HG03039 (cell line): ENCODE measurements at regions not wholly inside any gene's neighbourhood (a gene's known extent, or its start where the extent isn't known, plus 50 kb on each side); places are given as distances from the start of the nearest gene placed in this dataset.

ENCODE experiments used
- ATAC-seq: cut with Tn5 transposase; IDR thresholded peaks from one replicate; pipeline ENCODE4 v1.9.1; 2021; ENCODE audit warnings: mild to moderate bottlenecking, moderate library complexity; ENCODE audit not compliant: unreplicated experiment

DNA sequence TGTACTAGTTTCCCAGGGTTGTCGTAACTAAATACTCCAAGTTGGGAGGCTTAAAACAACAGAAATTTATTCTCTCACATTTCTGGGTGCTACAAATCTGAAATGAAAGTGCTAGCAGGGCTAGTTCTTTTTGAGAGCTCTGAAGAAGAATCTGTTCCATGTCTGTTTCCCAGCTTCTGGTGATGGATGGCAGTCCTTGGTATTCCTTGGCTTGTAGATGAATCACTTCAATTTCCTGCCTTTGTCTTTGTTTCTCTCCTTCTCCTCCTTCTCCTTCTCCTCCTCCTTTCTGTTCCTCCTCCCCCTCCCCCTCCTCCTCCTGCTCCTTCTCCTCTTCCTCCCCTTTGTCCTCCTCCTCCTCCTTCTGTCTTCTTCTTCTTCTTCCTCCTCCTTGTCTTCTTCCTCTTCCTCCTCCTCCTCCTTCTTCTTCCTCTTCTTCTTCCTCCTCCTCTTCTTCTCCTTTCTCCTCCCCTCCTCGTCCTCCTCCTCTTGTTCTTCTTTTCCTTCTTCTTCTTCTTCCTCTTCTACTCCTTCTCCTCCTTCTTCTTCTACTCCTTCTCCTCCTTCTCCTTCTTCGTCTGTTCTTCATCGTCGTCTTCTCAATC lies 104.7 kb upstream of the ANKRD55 start:
- ATAC-seq = no peak

DNA sequence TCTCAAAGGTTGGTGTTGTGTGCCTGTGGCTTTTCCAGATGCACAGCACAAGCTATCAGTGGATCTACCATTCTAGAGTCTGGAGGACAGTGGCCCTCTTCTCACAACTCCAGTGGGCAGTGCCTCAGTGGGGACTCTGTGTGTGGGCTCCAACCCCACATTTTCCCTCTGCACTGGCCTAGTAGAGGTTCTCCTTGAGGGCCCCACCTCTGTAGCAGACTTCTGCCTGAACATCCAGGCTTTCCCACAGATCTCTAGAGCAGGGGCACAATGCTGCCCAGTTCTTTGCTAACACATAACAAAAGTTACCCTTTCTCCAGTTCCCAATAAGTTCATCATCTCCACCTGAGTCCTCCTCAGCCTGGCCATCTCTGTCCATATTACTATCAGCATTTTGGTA lies 102.1 kb upstream of the ANKRD55 start:
- no peak for ATAC-seq

GRCh38 chr5:56330806-56331205 lies 97.7 kb upstream of the ANKRD55 start:
- no peak for ATAC-seq

DNA sequence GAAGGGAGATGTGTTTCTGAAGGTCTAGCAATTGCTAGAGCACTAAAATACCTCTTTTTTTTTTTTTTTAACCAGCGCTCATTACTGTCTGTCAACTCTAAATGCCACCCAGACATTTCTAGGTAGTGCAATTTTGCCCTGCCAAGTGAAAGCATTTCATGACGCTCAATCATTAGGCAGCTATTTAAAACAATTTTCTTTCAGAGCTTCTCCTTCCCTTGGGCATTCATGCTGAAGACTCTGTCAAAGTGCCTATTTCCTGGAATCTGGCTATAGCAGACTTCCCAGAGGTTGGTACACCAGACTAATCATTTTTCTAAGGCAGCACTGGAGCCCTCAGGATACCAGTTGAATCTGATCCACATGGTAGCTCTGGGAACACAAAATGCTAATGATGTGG lies 97.0 kb upstream of the ANKRD55 start:
- no peak for ATAC-seq

DNA sequence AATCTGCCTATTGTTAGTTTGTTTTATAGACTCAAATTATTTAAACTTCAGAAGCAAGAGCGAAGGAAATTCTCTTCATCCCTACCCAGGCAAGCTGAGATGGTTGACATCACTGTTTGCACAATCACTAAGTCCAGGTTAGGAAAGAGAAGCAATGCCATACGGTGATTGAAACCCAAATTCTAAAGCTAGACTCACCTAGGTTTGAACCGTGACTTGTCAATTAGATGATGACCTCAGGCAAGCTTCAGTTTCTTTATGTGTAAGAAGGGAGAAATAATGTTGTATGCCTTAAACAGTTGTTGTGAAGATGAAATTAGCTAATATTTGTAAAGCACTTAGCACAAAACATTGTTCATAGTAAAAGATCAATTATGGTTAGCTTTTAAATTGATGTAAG lies 96.5 kb upstream of the ANKRD55 start:
- peak; percentile 46 for ATAC-seq

DNA sequence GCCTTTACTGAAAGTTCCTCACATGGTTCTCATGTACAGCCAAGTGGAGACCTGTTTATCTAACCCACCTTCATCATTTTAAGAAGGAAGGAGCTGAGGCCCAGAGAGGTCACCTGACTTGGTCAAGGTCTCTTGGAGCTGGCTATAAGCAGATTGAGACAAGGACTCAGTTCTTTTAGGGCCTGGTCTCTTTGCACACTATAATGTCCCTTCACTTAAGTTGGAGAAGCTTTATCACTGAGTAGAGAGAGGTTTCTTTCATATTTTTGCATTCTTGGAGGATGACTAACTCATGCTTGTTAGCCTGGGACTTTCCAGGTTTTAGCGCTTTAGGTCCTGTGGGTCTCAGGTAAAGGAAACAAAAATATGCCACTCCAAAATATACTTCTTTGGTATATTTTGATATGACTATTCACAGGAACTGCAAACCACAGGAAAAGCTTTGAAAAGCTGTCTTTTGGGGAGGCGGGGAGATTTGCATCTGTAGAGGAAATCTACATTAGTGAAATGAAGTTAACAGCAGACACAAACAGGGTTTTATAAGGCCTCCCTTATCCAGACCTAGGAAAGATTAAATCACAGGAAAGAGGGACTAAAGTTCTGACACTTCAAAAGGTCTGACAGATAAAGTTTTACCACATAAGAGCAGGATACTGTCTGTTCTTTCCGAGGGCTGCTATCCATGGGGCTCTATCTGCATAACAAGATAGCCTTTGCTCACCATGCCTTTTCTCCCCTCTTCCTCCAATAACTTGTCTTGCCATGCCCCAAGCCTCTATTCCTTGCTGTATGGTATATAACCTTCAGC lies 95.8 kb upstream of the ANKRD55 start:
- ATAC-seq = peak; percentile 46

GRCh38 chr5:56327809-56328208 lies 94.7 kb upstream of the ANKRD55 start:
- peak; percentile 47 for ATAC-seq

DNA sequence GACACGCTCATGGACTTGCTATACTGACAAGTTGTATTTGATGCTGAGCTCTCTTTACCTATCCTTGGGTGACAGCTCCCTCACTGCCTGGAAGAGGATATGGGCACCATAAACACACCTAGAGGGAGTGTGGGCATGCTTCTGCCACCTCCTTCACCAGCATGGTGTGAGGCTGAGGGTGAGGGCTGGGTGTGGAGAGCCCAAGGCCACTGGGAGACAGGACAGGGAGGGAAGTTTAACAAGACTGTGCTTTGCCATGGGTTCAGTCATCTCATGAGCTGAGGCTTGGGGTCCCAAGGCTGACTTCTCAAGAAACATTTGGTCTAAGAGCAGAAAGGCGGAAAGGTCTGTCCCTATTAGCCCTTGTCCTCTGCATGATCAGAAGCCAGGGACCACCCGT lies 93.6 kb upstream of the ANKRD55 start:
- no peak for ATAC-seq

DNA sequence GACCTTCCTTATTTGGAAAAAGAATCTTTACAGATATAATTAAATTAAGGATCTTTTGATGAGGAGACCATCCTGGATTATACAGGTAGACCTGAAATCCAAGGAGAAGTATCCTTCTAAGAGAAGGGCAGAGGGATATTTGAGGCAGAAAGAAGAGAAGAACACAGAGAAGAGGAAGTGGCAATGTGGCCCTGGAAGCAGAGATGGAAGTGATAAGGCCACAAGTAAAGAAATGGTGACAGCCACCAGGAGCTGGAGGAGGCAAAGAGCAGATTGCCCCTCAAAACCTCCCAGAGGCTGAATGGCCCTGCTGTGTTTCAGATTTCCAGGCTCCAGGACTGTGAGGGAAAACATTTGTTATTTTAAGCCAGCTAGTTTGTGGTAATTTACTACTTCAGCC lies 93.0 kb upstream of the ANKRD55 start:
- ATAC-seq = no peak

GRCh38 chr5:56325039-56325438 lies 91.9 kb upstream of the ANKRD55 start:
- no peak for ATAC-seq

GRCh38 chr5:56323505-56323904 lies 90.4 kb upstream of the ANKRD55 start:
- ATAC-seq = no peak

- ATAC-seq = no peak
Observed at GRCh38 chr5:56322592-56322991, 89.5 kb upstream of the ANKRD55 start.

DNA sequence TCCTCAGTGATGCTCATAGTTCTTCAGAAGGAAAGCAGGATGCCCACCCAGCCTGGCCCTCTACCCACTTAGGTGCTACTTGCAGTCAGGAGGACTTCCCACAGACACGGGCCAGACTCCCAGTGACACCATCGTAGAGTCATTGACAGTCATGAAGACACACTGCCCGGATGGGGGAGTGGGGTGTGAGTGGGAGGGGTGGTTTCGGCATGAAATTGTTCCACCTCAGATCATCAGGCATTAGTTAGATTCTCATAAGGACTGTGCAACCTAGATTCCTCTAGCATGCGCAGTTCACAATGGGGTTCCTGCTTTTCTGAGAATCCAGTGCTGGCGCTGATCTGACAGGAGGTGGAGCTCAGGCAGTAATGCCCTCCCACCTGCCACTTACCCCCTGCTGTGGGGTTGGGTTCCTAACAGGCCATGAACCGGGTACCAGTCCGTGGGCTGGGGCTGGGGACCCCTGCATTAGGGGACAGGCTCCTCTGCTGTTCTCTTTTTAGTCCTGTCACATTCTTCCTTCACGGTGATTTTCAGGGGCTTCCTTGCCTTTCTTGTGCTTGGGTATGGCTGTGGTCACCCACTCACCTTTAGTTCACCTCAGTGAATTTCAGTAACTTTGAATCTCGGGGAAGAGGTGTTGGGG lies 88.2 kb upstream of the ANKRD55 start:
- ATAC-seq = no peak

DNA sequence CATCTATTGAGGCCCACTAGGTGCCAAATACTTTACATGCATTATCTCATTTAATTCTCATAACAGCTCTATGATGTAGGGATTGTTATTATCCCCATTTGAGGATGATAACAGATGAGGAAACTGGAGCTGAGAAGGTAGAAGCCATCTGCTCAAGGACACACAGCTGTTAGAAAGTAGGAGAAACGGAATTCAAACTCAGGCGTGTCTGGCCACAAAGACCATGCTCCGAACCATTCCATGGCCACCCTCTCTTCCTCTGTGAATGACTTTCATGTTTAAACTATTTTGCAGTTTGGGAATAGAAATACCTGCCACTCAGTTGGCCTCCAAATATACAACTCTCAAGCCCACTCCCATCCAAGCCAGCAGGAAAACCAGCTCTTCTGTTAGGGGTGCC lies 87.6 kb upstream of the ANKRD55 start:
- ATAC-seq = no peak

DNA sequence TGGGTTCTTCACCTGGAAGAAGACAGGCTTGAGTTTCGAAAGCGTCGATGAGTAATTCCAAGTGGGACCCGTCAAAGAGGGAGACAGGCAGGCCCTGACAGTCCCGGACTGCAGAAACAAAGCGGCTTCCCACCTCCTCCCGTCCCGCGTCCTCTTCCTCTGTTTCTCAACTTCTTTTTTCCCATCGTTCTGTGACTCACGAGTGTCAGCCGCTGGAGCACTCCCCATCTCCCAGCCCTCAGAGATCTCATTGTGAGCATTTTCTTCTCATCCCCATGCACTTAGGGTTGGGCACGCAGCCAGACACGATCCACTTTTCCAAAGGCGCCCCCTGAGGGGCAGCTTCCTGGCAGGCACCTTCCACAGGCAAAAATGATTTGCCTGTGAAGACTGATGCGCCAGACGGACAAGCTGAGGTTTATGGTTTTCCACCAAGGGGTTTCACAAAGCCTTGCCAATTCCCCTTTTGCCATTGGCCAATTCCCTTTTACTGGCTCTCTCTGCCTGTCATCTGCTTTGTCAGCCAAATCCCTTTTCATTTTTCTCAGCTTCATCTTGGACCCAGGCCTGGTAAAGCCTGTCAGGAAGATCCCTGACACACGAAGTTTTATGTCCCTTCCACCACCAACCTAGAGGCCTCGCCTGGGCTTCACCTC lies 86.5 kb upstream of the ANKRD55 start:
- ATAC-seq = no peak

DNA sequence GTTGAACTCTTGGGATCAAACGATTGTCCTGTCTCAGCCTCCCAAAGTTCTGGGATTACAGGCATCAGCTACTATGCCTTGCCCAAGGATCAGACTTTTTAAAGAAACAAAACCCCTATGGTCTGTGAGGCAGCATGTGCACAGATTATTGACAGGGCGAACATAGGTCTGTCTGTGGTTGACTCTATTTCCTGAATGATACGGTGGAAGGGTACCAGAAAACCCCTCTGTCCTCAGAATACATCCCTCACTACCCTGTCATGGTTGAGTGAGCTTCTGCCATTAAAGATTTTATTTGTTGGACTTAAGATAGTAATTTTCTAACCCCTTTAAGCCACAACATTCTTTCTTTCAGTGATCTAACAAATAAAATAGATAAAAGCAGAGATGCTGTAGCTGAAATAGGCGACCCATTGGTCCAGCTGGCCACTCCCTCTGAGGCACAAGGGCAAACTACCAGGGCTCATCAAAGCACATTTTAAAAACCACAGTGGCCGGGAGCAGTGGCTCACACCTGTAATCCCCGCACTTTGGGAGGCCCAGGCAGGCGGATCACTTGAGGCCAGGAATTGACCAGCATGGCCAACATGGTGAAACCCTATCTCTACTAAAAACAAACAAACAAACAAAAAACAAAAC lies 84.9 kb upstream of the ANKRD55 start:
- peak; percentile 62 for ATAC-seq

DNA sequence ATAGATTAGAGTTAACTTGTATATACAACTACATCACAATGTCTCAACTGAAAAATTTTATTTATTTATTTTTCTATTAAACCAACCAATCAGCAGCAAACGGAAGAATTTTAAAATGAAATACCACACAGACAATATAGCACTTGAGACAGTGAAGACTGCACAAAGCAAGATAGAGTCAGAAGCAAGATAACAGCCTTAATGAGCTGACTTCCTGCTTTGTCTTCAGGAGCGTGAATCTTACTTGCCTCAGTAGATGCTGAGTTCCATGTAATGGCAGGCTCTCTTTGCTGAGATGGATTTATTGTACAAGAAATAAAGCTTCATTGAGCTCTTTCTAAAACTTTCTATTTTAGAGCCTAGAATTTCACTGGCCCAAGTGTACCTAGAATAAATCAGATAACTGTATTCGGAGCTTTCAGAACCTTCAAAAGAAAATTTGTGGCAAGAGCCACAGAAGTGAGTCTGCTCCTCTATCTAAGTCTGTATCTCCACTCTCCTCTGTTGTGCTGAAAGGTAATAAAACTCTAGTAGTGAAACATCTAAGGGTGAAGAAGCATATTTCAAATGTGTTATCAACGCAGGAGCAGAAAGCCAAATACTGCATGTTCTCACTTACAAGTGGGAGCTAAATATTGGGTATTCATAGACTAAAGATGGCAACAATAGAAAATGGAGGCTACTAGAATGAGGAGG lies 83.3 kb upstream of the ANKRD55 start:
- no peak for ATAC-seq

DNA sequence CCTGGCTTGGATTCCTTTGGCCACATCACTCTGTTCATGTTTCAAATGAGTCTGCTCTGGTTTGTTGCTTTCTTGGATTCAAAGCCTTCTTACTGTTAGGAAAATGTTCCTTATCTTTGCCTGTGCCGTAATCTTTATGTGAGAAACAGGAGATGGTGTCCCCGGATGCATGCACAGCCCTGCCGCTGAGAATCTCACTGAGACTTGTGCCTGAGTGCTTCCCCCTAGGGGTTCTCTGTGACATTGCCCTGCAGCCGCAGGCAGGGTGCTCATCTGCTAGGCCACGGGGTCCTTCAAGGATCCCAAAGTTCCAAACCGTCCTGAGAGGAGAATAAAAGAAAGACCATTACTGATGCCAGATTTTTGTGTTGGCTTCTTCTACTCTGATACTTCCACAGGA lies 81.4 kb upstream of the ANKRD55 start:
- ATAC-seq = no peak

GRCh38 chr5:56313596-56313995 lies 80.5 kb upstream of the ANKRD55 start:
- no peak for ATAC-seq

DNA sequence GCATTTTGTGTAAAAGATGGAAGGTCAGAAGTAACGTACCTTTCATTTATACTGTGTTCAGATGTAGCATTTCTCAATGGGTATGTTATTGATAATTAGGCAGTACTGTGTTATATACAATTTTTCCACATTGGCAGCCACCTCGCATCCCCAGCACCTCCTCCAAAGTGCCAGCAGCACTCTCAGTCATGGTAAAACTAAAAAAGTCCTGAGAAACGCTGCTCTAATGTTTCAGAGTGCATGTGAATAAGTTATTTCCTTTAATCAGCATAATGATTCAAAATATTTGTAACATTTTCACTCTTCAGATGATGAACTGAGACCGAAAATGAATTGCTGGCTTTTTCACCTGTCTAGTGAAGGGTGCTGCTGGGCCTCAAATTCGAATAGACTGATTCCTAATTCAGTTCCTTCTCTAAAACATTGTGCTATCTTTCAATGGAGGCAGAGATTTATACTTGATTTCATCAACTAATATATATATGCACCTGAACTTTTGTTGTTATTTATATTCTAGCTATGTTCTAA lies 79.9 kb upstream of the ANKRD55 start:
- ATAC-seq = no peak
